ENCODE measurements at regions not wholly inside any gene's neighbourhood (a gene's known extent, or its start where the extent isn't known, plus 50 kb on each side); places are given as distances from the start of the nearest gene placed in this dataset.

DNA sequence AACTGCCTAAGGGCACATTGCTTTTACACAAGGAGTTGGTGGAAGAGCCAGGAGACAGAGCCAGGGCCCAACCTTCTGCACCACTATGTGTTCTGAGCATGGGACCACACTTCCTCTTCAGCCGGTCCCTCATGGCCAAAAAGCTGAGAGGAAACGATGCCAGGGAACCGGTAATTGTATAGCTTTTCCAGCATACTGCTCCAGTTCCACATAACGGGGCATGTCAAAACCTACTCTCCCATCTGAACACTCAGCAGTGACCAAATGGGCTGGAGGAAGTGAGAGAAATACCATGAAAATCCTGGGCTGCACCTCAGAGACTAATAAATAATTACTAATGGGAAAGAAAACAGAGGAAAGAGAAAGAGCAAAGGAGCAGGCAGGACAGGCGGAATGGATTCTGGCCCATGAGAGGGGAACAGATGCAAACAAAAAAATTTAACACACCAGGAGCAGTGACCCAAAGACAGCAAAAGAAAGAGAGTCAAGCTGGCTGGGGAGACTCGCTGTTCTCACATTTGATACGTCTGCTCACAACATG lies 52.0 kb upstream of the BMP2 start:
- Histone ChIP-seq H3K4me3 (no peak overlapping the region), H3K9me3 (no peaks in the 10 kb centered on the region), H3K36me3 (no peaks in the 10 kb centered on the region), H3K27me3 (no peaks in the 10 kb centered on the region)
- peak; percentile 10 for DNase-seq

GRCh38 chr20:6714279-6714711 lies 53.2 kb upstream of the BMP2 start:
- no peak for DNase-seq
- H3K27me3 ChIP-seq: no peaks in the 10 kb centered on the region
- no peaks in the 10 kb centered on the region for H3K36me3 ChIP-seq
- no peak overlapping the region for H3K4me3 ChIP-seq
- no peaks in the 10 kb centered on the region for H3K9me3 ChIP-seq

DNA sequence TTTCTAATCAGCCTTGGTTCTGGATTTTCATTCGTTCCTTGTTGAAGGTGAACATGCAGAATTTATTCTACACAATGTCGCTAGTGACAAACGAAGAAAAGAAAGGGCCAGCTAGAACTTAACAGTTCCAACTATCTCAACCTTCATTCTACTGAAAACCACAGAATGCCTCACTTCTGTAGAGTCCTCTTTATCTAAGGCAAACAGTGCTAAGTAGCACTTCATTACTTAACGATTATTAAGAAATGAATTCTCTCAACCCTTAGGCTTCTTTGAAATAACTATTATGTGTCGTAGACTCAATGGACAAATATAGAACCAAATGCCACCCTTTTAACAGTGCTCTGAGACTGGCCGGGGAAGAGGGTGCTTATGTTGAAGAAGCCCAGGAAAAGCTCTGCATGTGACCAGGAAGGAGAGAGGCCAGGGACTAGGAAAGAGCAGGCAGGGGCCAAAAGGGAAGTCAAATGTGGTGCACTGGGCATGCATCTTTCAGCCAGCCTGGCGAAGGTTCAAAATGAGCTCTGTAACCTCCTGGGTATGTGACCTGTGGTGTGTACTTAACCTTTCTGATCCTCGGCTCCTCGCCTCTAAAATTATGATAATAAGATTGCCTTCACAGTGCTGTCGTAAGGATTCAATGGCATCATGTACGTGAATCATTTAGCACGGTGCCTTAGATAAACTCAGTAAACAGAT lies 55.4 kb upstream of the BMP2 start:
- no peaks in the 10 kb centered on the region for H3K9me3 ChIP-seq
- no peaks in the 10 kb centered on the region for H3K36me3 ChIP-seq
- H3K27me3 ChIP-seq: no peaks in the 10 kb centered on the region
- H3K4me3 ChIP-seq: no peak overlapping the region
- DNase-seq: no peak

- no peak for DNase-seq
- H3K9me3 ChIP-seq: no peaks in the 10 kb centered on the region
These were observed 57.4 kb upstream of the BMP2 start for GRCh38 chr20:6709910-6710595.

DNA sequence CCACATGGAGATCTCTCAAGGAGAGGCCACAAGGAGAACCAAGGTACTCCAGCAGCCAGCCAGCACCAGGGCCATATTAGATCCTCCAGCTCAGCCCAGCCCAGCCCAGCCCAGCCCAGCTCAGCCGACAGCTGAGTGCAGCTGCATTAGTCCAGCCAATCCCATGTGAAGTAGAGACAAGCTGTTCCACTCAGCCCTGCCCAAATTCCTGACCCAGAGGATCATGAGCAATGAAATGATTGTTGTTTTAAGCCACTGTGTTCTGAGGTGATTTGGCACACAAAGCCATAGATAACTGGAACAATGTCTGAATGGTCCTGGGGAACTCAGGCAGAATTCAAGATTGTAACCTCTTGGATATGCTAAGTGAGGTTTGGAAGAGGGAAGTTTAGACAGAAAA lies 59.5 kb upstream of the BMP2 start:
- Histone ChIP-seq H3K36me3 (no peaks in the 10 kb centered on the region), H3K27me3 (no peaks in the 10 kb centered on the region), H3K4me3 (no peak overlapping the region), H3K9me3 (no peaks in the 10 kb centered on the region)
- peak; percentile 81 for DNase-seq

More at GRCh38 chr20:6709910-6710595, 57.4 kb upstream of the BMP2 start:
- Histone ChIP-seq H3K27me3 (no peaks in the 10 kb centered on the region), H3K4me3 (no peak overlapping the region), H3K36me3 (no peaks in the 10 kb centered on the region)

- no peak for DNase-seq
- Histone ChIP-seq H3K36me3 (no peaks in the 10 kb centered on the region), H3K27me3 (no peaks in the 10 kb centered on the region), H3K9me3 (no peaks in the 10 kb centered on the region), H3K4me3 (no peak overlapping the region)
These were observed 60.1 kb upstream of the BMP2 start for GRCh38 chr20:6707321-6707831.

DNA sequence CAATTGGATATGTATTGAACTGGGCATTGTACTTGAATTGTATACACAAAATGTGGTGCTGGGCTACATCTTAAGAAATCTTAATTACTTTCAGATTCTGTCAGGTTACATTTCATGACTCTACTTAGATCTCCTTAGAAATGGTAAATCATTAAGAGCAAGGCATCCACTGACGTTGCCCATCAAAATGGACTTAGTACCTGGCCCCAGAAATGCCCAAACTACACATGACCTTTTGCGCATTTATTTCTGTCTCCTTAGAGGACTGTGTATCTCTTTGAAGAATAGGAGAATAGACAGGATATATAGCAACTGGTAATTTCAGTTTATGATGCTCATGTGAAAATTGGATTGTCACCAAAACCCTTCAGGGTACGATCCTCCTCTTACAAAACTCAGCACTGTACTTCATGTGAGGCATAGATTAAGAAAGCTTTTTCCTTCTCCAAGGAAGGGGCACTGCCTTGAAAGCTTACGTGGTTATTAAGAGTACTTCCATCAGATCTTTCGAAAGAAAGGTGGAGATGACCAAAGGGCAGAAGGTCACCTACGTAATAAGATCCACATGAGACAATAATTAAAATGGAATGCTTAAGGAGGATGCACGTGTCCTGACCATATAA lies 61.4 kb upstream of the BMP2 start:
- no peak for DNase-seq
- Histone ChIP-seq H3K27me3 (no peaks in the 10 kb centered on the region), H3K9me3 (no peaks in the 10 kb centered on the region)

DNA sequence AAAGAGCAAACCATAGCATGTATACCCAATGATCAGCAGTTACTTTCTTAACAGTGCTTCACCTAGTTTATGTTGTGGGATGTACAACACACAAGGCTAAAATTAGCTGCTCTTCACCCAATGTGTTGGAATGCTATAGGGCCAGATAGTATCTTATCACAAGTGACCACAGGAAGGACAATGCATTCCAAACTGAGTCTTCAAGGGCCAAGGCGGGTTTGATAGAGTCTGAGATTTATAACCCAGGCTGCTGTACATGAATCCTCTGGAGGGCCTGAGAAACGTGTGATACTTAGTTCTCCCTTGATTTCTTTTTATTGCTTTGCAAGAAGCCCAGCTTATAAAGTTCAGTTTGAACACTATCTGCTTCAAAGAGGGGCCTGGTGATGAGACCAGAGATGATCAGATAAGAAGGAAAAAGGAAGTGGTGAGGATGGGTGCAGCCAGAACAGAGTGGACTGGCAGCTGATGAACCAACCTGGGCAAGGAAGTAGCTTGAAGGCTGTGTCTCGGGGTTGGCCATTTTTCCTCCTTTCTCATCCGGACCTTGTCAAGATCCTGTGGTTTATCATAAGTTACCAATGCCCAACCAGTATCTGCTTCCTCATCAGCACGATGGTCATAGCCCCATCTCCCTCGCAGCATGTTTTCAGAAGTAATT lies 62.2 kb upstream of the BMP2 start:
- no peaks in the 10 kb centered on the region for H3K36me3 ChIP-seq
- H3K4me3 ChIP-seq: no peak overlapping the region
- H3K9me3 ChIP-seq: no peaks in the 10 kb centered on the region
- no peak for DNase-seq
- H3K27me3 ChIP-seq: no peaks in the 10 kb centered on the region

More for the DNA sequence above, 61.4 kb upstream of the BMP2 start:
- H3K4me3 ChIP-seq: no peak overlapping the region
- H3K36me3 ChIP-seq: no peaks in the 10 kb centered on the region

DNA sequence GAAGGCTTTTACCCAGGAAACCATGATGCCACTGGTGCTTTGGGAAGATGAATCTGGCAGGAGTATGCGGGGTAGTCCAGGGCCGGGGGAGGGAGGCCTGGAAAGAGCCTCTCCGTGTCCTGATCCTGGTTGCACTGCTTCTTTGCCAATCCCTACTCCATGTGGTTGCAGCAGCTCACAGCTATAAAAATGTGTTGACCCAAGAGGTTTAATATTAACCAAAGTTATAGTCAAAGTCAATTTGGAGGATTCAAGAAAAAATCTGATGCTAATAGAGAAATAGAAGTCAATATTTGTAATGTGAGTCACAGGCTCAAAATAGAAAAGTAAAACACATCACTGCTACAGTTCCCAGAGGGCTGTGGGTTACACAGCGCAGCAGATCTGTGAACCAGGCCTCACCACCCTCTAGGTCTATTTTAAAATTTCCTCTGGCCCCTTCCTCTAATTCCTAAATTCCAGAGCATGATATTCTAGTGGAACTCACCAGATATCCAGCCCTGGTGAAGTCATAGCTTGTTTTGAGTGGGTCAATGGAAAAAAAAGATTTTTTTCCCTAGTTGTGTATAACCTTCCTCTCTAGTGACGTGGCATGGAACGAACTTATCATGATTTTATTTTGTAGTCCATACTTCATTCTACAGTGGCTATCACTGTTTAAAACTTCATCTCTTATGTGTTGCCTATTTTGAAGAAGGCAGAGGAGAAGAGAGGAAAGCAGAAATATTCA lies 63.2 kb upstream of the BMP2 start:
- Histone ChIP-seq H3K36me3 (no peaks in the 10 kb centered on the region), H3K27me3 (no peaks in the 10 kb centered on the region)
- DNase-seq: no peak

DNA sequence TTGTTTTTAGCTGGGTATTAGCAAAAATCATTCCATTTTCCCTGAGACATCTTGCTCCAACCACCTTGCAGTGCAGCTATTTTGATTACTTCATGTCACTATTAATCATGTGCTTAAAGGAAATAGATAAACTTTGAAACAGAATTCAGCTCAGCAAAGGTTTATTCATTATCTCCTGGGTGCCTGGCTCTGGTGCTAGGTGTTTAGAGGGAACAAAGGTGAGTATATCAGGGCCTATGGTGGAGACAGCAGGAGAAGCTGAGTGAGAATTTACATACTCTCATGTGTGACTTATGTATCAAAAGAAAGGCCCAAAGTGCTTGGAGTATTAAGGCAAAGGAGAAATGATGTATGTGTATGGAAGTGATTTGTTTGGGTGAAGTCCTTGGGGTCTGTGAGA lies 63.8 kb upstream of the BMP2 start:
- no peak for DNase-seq
- no peaks in the 10 kb centered on the region for H3K36me3 ChIP-seq
- H3K27me3 ChIP-seq: no peaks in the 10 kb centered on the region
- H3K4me3 ChIP-seq: no peak overlapping the region
- no peaks in the 10 kb centered on the region for H3K9me3 ChIP-seq

More for the DNA sequence above, 63.2 kb upstream of the BMP2 start:
- H3K9me3 ChIP-seq: no peaks in the 10 kb centered on the region
- H3K4me3 ChIP-seq: no peak overlapping the region

DNA sequence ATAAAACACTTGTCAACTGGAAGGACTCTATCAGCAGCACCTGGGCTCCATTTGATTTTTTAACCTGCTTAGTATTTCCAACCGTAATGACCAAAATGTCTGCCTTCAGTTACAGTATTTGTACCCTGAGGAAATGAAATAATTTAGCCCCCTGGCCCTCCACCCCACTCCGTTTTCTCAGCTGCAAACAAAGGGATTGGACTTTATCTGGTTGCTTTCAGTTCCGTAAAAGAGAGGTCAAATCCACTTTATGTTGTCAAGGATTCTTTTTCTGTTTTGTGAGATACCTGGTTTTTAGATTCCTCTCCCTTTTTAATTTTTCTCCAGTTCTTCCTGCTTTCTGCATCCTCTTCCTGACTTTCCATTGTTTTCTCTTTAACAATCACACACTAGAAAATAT lies 64.4 kb upstream of the BMP2 start:
- no peak overlapping the region for H3K4me3 ChIP-seq
- no peaks in the 10 kb centered on the region for H3K36me3 ChIP-seq
- H3K9me3 ChIP-seq: no peaks in the 10 kb centered on the region
- H3K27me3 ChIP-seq: no peaks in the 10 kb centered on the region
- DNase-seq: no peak

- no peak for DNase-seq
- Histone ChIP-seq H3K36me3 (no peaks in the 10 kb centered on the region), H3K27me3 (no peaks in the 10 kb centered on the region), H3K9me3 (no peaks in the 10 kb centered on the region), H3K4me3 (no peak overlapping the region)
These were observed 65.3 kb upstream of the BMP2 start for GRCh38 chr20:6702144-6702543.

- Histone ChIP-seq H3K9me3 (no peaks in the 10 kb centered on the region), H3K36me3 (no peaks in the 10 kb centered on the region), H3K4me3 (no peak overlapping the region), H3K27me3 (no peaks in the 10 kb centered on the region)
- no peak for DNase-seq
These were observed 66.7 kb upstream of the BMP2 start for GRCh38 chr20:6700563-6701329.

GRCh38 chr20:6699921-6700562 lies 67.4 kb upstream of the BMP2 start:
- H3K4me3 ChIP-seq: no peak overlapping the region
- no peak for DNase-seq
- no peaks in the 10 kb centered on the region for H3K36me3 ChIP-seq
- H3K27me3 ChIP-seq: no peaks in the 10 kb centered on the region
- H3K9me3 ChIP-seq: no peaks in the 10 kb centered on the region

- Histone ChIP-seq H3K36me3 (no peaks in the 10 kb centered on the region), H3K9me3 (no peaks in the 10 kb centered on the region), H3K27me3 (no peaks in the 10 kb centered on the region), H3K4me3 (no peak overlapping the region)
- DNase-seq: no peak
These were observed 68.8 kb upstream of the BMP2 start for GRCh38 chr20:6698723-6699122.
